ENCODE measurements at regions not wholly inside any gene's neighbourhood (a gene's known extent, or its start where the extent isn't known, plus 50 kb on each side); places are given as distances from the start of the nearest gene placed in this dataset.
"Not testable (repeated sequence)": the region's sequence is repeated elsewhere in the genome, so short reads cannot be mapped to it uniquely, and the experiment has no call there.

GRCh38 chr6:141526985-141527384 lies 605.7 kb upstream of the GJE1 start:
- no peak overlapping the region for H3K27ac ChIP-seq
- no peak for TF ChIP-seq CTCF (IDR thresholded peaks at IDR 0.05)
- no peak for TF ChIP-seq ZFX (IDR thresholded peaks at IDR 0.05; ENCODE audit: borderline replicate concordance)

GRCh38 chr6:141521440-141521839 lies 611.3 kb upstream of the GJE1 start:
- no peak for TF ChIP-seq CTCF (IDR thresholded peaks at IDR 0.05)
- TF ChIP-seq ZFX (IDR thresholded peaks at IDR 0.05; ENCODE audit: borderline replicate concordance): no peak
- no peak overlapping the region for H3K27ac ChIP-seq

GRCh38 chr6:141513830-141514229 lies 618.9 kb upstream of the GJE1 start:
- H3K27ac ChIP-seq: no peak overlapping the region
- no peak for TF ChIP-seq CTCF (IDR thresholded peaks at IDR 0.05)
- no peak for TF ChIP-seq ZFX (IDR thresholded peaks at IDR 0.05; ENCODE audit: borderline replicate concordance)

GRCh38 chr6:141510803-141511202 lies 621.9 kb upstream of the GJE1 start:
- TF ChIP-seq CTCF (IDR thresholded peaks at IDR 0.05): no peak
- no peak for TF ChIP-seq ZFX (IDR thresholded peaks at IDR 0.05; ENCODE audit: borderline replicate concordance)
- H3K27ac ChIP-seq: no peak overlapping the region

- not testable (repeated sequence) for H3K27ac ChIP-seq
These were observed 626.7 kb upstream of the GJE1 start for GRCh38 chr6:141506062-141506461.

GRCh38 chr6:141504318-141504717 lies 628.4 kb upstream of the GJE1 start:
- not testable (repeated sequence) for H3K27ac ChIP-seq

- no peak overlapping the region for H3K27ac ChIP-seq
- no peak for TF ChIP-seq ZFX (IDR thresholded peaks at IDR 0.05; ENCODE audit: borderline replicate concordance)
- no peak for TF ChIP-seq CTCF (IDR thresholded peaks at IDR 0.05)
These were observed 631.1 kb upstream of the GJE1 start for GRCh38 chr6:141501616-141502015.

- TF ChIP-seq CTCF (IDR thresholded peaks at IDR 0.05) (no peak), ZFX (IDR thresholded peaks at IDR 0.05; ENCODE audit: borderline replicate concordance) (no peak)
- no peak overlapping the region for H3K27ac ChIP-seq
These were observed 633.7 kb upstream of the GJE1 start for GRCh38 chr6:141498977-141499376.
